A673 (cell line): ENCODE measurements at regions not wholly inside any gene's neighbourhood (a gene's known extent, or its start where the extent isn't known, plus 50 kb on each side); places are given as distances from the start of the nearest gene placed in this dataset.

Experiments used
- CTCF ChIP-seq: fragments of 300-800, 200-600 bp; sonication (generic); conservative IDR thresholded peaks from 2 replicates; pipeline ENCODE4 v1.5.1; 2017; ENCODE audit warnings: low read depth, mild to moderate bottlenecking, antibody characterized with exemption, low read length, moderate library complexity, mixed read lengths
- EZH2 ChIP-seq: fragments of 200-600 bp; sonication (generic); IDR thresholded peaks from 2 replicates; pipeline ENCODE4 v1.6.1; 2017; ENCODE audit warnings: borderline replicate concordance, low read depth, mild to moderate bottlenecking, mixed read lengths, antibody characterized with exemption, low read length; ENCODE audit not compliant: poor library complexity, severe bottlenecking

- TF ChIP-seq CTCF, result no peak
- no peak for TF ChIP-seq EZH2
Observed at GRCh38 chr1:55717111-55717510, 501.9 kb upstream of the USP24 start.
